Caco-2 (cell line): ENCODE measurements at regions not wholly inside any gene's neighbourhood (a gene's known extent, or its start where the extent isn't known, plus 50 kb on each side); places are given as distances from the start of the nearest gene placed in this dataset.

ENCODE experiments used
- BruUV-seq: library from RNA; stranded (reverse); fragments of 400-500 nt; replicated peaks from 2 replicates; lab custom pipeline; 2021; lab: Mats Ljungman, UMichigan
- CTCF ChIA-PET: fragments of 300-600 bp; sonication (Branson Sonifier 250); formaldehyde crosslinking; loops from one replicate; lab custom pipeline; 2022; ENCODE audit warnings: antibody characterized with exemption; lab: Charles Lee
- POLR2A ChIA-PET: fragments of 300-600 bp; sonication (Branson Sonifier 250); formaldehyde crosslinking; loops from one replicate; lab custom pipeline; 2022; ENCODE audit warnings: antibody characterized with exemption; lab: Charles Lee
- DNase-seq, 2 experiments: peaks; one replicate each; pipeline versions ENCODE4 v3.0.0 to v3.0.0-alpha.2; 2020 to 2022
- H3K27me3 ChIP-seq: replicated peaks from 2 replicates; pipeline ENCODE4 v1.6.0; 2011; ENCODE audit warnings: low read length; ENCODE audit not compliant: control insufficient read depth, insufficient read depth
- H3K36me3 ChIP-seq: 2 replicates; pipeline ENCODE4 v1.5.1; 2011; ENCODE audit warnings: low read length; ENCODE audit not compliant: control insufficient read depth, insufficient read depth
- H3K4me1 ChIP-seq: fragments of 250-450 bp; sonication (Bioruptor Pico); 2 replicates; pipeline ENCODE4 v1.5.1; 2020; ENCODE audit warnings: mild to moderate bottlenecking
- H3K4me3 ChIP-seq: 2 replicates; pipeline ENCODE4 v1.5.1; 2011; ENCODE audit warnings: low read depth, mild to moderate bottlenecking, control low read depth, low read length
- H3K9me3 ChIP-seq: fragments of 250-450 bp; sonication (Bioruptor Pico); 2 replicates; pipeline ENCODE4 v1.5.1; 2020; ENCODE audit warnings: mild to moderate bottlenecking, moderate library complexity
- H3K27ac Mint-ChIP-seq: one replicate; pipeline ENCODE4 v1.8.0; 2022; ENCODE audit warnings: mixed read lengths; ENCODE audit not compliant: unreplicated experiment
- H3K27me3 Mint-ChIP-seq: one replicate; pipeline ENCODE4 v1.8.0; 2022; ENCODE audit warnings: mixed read lengths; ENCODE audit not compliant: insufficient read depth, unreplicated experiment
- H3K36me3 Mint-ChIP-seq: one replicate; pipeline ENCODE4 v1.8.0; 2022; ENCODE audit warnings: mild to moderate bottlenecking, mixed read lengths; ENCODE audit not compliant: insufficient read depth, unreplicated experiment
- H3K4me1 Mint-ChIP-seq: one replicate; pipeline ENCODE4 v1.8.0; 2022; ENCODE audit warnings: low read depth, mixed read lengths; ENCODE audit not compliant: unreplicated experiment
- H3K4me3 Mint-ChIP-seq: one replicate; pipeline ENCODE4 v1.8.0; 2022; ENCODE audit warnings: mild to moderate bottlenecking, moderate library complexity, mixed read lengths; ENCODE audit not compliant: unreplicated experiment
- H3K9me3 Mint-ChIP-seq: one replicate; pipeline ENCODE4 v1.8.0; 2022; ENCODE audit warnings: mixed read lengths; ENCODE audit not compliant: unreplicated experiment
- CTCF ChIP-seq, 2 experiments: fragments of 200-600 bp in 1 of 2; IDR thresholded peaks; 1 replicate in 1 of 2; 2 replicates in 1 of 2; pipeline versions ENCODE4 v1.5.1 to v1.8.0; 2011 to 2022; ENCODE audit warnings: antibody characterized with exemption in 1 of 2, control low read depth in 1 of 2, inconsistent platforms in 1 of 2, low read depth in 1 of 2, low read length in 1 of 2, mild to moderate bottlenecking in 1 of 2, moderate library complexity in 1 of 2; ENCODE audit not compliant: insufficient read depth in 1 of 2, severe bottlenecking in 1 of 2, unreplicated experiment in 1 of 2
- intact Hi-C: fragments of 100-400 bp; cut with micrococcal nuclease; formaldehyde crosslinking; loops from one replicate; pipeline ENCODE4 v1.10.0; 2022; ENCODE audit not compliant: unreplicated experiment

- no peak for DNase-seq
- Histone ChIP-seq H3K9me3 (no peaks in the 10 kb centered on the region), H3K4me1 (no peaks in the 10 kb centered on the region), H3K36me3 (no peaks in the 10 kb centered on the region), H3K27me3 (no peaks in the 10 kb centered on the region), H3K4me3 (no peak overlapping the region)
- H3K4me1 Mint-ChIP-seq: no peaks in the 10 kb centered on the region
- ChIA-PET CTCF (no interaction called here), POLR2A (no interaction called here)
- H3K36me3 Mint-ChIP-seq: no peaks in the 10 kb centered on the region
- intact Hi-C loops: no loop called here
- H3K9me3 Mint-ChIP-seq: no peaks in the 10 kb centered on the region
- H3K4me3 Mint-ChIP-seq: no peak overlapping the region
- TF ChIP-seq CTCF (IDR thresholded peaks at IDR 0.05; ENCODE audit: insufficient read depth in 1 of 2, low read depth in 1 of 2, low read length in 1 of 2, severe bottlenecking in 1 of 2, unreplicated experiment in 1 of 2): no peak
- no peak overlapping the region for H3K27ac Mint-ChIP-seq
- BruUV-seq: no TSS peak
- peaks cover 2% of the 10 kb centered on the region for H3K27me3 Mint-ChIP-seq
Measured at GRCh38 chr13:87894059-87894458, 222.9 kb downstream of the SLITRK5 start.

DNA sequence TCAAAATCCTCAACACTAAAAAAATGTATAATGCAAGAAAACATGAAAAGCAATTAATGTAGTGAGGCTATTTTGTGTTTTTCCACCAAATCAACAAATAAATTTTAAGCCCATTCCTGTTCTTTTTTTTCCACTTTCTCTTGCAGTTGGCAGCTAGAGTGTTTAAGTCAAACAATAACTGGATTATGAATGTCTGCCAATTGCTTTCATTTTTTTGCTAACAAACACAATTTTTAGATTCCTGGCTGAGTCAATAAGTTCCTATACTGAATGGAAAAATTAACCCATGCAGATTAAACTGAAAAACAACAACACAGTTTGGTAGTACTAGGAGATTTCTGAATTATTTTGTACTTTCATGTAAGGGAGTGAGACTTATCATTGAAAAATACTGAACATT is 232.4 kb downstream of the SLITRK5 start:
- no peak for DNase-seq
- Mint-ChIP-seq H3K4me3 (no peak overlapping the region), H3K27ac (no peak overlapping the region), H3K4me1 (no peaks in the 10 kb centered on the region), H3K9me3 (no peaks in the 10 kb centered on the region), H3K27me3 (no peaks in the 10 kb centered on the region), H3K36me3 (no peaks in the 10 kb centered on the region)
- H3K9me3 ChIP-seq: no peaks in the 10 kb centered on the region; the same call in 1 of the 2 replicates
- POLR2A ChIA-PET: no interaction called here
- TF ChIP-seq CTCF (IDR thresholded peaks at IDR 0.05; ENCODE audit: insufficient read depth in 1 of 2, low read depth in 1 of 2, low read length in 1 of 2, severe bottlenecking in 1 of 2, unreplicated experiment in 1 of 2): no peak
- CTCF ChIA-PET: no interaction called here
- H3K36me3 ChIP-seq: no peaks in the 10 kb centered on the region
- H3K27me3 ChIP-seq: no peaks in the 10 kb centered on the region
- no peak overlapping the region for H3K4me3 ChIP-seq
- intact Hi-C loops: no loop called here
- no peaks in the 10 kb centered on the region for H3K4me1 ChIP-seq
- no TSS peak for BruUV-seq

DNA sequence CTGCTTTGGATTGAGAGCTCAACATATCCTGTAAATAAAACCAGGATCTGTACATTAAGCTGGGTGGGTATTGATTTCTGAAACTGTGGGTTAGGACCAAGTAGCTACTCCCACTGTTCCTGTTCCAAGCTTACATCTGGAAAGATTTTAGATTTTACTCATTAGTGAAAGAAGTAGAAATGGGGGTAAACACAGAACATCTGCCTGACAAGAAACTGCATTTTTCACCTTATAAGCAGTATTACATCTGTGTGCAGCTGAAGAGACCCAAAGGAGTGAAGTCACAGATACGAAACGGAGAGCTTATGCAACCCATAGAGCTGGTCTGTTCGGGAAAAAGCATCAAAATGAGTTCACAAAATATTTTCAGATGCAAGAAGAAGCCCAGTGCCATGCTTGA is 235.2 kb downstream of the SLITRK5 start:
- no peak for DNase-seq
- ChIA-PET CTCF (no interaction called here), POLR2A (no interaction called here)
- no peaks in the 10 kb centered on the region for H3K36me3 ChIP-seq
- TF ChIP-seq CTCF (IDR thresholded peaks at IDR 0.05; ENCODE audit: insufficient read depth in 1 of 2, low read depth in 1 of 2, low read length in 1 of 2, severe bottlenecking in 1 of 2, unreplicated experiment in 1 of 2): no peak
- H3K27me3 Mint-ChIP-seq: no peaks in the 10 kb centered on the region
- intact Hi-C loops: no loop called here
- H3K27ac Mint-ChIP-seq: no peak overlapping the region
- no peaks in the 10 kb centered on the region for H3K27me3 ChIP-seq
- no peaks in the 10 kb centered on the region for H3K4me1 ChIP-seq
- H3K9me3 ChIP-seq: no peaks in the 10 kb centered on the region
- no peak overlapping the region for H3K4me3 Mint-ChIP-seq
- H3K4me3 ChIP-seq: no peak overlapping the region
- no peaks in the 10 kb centered on the region for H3K4me1 Mint-ChIP-seq
- BruUV-seq: no TSS peak
- H3K9me3 Mint-ChIP-seq: no peaks in the 10 kb centered on the region
- no peaks in the 10 kb centered on the region for H3K36me3 Mint-ChIP-seq
